ENCODE measurements at regions not wholly inside any gene's neighbourhood (a gene's known extent, or its start where the extent isn't known, plus 50 kb on each side); places are given as distances from the start of the nearest gene placed in this dataset.

DNA sequence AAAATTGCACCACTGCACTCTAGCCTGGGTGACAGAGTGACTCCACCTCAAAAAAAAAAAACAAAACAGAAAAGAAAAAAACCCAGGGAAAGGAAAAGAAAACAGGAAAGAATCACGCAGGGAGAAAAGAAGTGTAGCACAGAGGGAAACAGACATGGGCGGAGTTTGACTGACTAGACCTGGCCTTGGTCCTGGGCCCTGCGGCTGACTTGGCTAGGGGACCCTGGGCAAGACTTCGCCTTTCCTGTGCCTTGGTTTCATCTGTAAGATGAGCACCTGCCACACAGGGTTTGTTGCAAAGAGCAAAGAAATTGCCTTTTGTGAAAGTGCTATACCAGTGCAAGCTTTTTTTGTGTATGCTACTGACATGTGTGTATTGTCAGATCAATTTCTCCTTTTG is 71.3 kb upstream of the KCNG1 start:
- 33% methylated on average over 4 of the region's 4 CpGs for WGBS
- Histone ChIP-seq H3K27ac (no peak overlapping the region), H3K4me1 (replicated peaks) (no peaks in the 10 kb centered on the region), H3K4me3 (no peak overlapping the region), H3K36me3 (no peaks in the 10 kb centered on the region), H3K27me3 (replicated peaks; ENCODE audit: insufficient read depth) (no peaks in the 10 kb centered on the region), H3K9me3 (no peaks in the 10 kb centered on the region)
- no peak for DNase-seq (ENCODE audit: low spot score)
- no peak for TF ChIP-seq POLR2AphosphoS5 (IDR thresholded peaks at IDR 0.05)
- intact Hi-C loops (cut with DNase I): no loop called here

DNA sequence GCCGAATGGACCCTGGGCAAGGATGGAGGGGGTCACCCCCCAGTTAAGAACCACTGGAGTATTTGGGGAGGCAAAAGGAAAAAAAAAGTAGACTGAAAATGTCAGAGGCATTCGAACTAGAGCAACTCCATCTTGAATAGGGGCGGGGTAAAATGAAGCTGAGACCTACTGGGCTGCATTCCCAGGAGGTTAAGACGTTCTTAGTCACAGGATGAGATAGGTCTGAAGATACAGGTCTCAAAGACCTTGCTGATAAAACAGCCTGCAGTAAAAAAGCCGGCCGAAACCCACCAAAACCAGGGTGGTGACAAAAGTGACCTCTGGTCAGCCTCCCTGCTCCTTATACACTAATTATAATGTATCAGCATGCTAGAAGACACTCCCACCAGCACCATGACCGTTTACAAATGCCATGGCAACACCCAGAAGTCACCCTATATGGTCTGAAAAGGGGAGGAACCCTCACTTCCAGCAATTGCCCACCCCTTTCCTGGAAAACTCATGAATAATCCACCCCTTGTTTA is 70.4 kb upstream of the KCNG1 start:
- intact Hi-C loops (cut with DNase I): no loop called here
- no peak for DNase-seq (ENCODE audit: low spot score)
- H3K27me3 ChIP-seq (replicated peaks; ENCODE audit: insufficient read depth): no peaks in the 10 kb centered on the region
- H3K36me3 ChIP-seq: no peaks in the 10 kb centered on the region
- 57% methylated on average over 7 of the region's 7 CpGs for WGBS
- H3K4me1 ChIP-seq (replicated peaks): no peaks in the 10 kb centered on the region
- no peak overlapping the region for H3K27ac ChIP-seq
- H3K9me3 ChIP-seq: no peaks in the 10 kb centered on the region
- no peak overlapping the region for H3K4me3 ChIP-seq
- TF ChIP-seq POLR2A (IDR thresholded peaks at IDR 0.05) (no peak), POLR2AphosphoS5 (IDR thresholded peaks at IDR 0.05) (no peak)
- TF ChIP-seq, protein P1, sequence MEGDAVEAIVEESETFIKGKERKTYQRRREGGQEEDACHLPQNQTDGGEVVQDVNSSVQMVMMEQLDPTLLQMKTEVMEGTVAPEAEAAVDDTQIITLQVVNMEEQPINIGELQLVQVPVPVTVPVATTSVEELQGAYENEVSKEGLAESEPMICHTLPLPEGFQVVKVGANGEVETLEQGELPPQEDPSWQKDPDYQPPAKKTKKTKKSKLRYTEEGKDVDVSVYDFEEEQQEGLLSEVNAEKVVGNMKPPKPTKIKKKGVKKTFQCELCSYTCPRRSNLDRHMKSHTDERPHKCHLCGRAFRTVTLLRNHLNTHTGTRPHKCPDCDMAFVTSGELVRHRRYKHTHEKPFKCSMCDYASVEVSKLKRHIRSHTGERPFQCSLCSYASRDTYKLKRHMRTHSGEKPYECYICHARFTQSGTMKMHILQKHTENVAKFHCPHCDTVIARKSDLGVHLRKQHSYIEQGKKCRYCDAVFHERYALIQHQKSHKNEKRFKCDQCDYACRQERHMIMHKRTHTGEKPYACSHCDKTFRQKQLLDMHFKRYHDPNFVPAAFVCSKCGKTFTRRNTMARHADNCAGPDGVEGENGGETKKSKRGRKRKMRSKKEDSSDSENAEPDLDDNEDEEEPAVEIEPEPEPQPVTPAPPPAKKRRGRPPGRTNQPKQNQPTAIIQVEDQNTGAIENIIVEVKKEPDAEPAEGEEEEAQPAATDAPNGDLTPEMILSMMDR (IDR thresholded peaks at IDR 0.05): no peak

DNA sequence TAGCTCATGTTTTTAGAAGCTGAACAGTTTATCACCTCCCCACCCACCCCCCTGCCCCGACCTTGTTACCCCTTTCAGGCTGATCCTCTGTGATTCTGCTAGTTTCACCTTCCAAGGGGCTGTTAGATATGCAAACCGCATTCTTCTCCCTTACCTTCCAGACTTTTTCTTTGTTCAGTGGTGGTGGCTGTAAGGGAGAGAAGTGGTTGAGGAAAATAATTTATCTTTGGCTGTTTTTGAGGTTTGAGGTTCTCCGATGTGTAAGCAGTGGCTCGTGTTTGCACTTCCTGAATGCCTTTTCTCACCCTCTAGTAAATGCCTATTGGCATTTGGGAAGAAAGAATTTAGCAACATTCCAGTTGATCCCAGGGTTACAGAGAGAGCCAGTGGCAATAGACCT is 69.4 kb upstream of the KCNG1 start:
- Histone ChIP-seq H3K9me3 (no peaks in the 10 kb centered on the region), H3K4me1 (replicated peaks) (no peaks in the 10 kb centered on the region), H3K4me3 (no peak overlapping the region), H3K36me3 (no peaks in the 10 kb centered on the region), H3K27me3 (replicated peaks; ENCODE audit: insufficient read depth) (no peaks in the 10 kb centered on the region), H3K27ac (no peak overlapping the region)
- intact Hi-C loops (cut with DNase I): no loop called here
- DNase-seq (ENCODE audit: low spot score): no peak
- TF ChIP-seq POLR2A (IDR thresholded peaks at IDR 0.05) (no peak), POLR2AphosphoS5 (IDR thresholded peaks at IDR 0.05) (no peak)
- TF ChIP-seq, protein P1 (IDR thresholded peaks at IDR 0.05): no peak
- WGBS: 30% methylated on average over 4 of the region's 4 CpGs

DNA sequence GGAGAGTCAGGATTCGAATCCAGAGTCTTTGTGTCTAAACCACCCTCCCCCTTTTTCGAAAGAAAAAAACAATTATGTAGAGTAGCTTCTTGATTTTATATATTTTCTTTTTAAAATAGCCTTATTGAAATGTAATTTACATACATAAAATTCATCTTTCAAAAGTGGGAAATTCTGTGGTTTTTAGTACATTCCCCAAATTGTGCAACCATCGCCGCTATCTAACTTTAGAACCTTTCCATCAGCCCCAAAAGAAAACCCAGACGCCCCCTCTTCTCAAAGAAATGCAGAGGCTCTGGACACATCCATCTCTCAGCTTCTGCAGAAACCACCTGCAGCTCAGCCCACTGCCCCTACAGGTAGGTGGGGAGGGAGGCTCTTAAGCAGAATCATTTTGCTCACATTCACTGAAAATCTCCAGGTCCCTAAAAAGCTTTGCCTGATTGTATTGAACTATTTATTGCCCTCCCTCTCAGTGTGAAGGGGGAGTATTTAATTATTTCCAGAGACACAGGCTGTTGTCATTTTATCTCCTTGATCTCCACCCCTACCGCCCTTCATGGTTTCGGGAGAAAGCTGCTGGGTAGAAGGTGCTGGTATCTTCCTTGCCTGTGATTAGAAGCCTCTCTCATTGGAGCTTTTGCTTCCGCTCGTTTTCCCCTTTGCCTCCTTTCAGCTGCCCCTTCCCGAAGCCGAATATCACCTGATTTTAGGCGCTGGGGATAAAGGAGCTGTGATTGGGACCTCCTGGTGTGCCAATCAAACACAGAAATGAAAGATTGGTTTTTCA is 68.7 kb upstream of the KCNG1 start:
- 40% methylated on average over 12 of the region's 12 CpGs for whole genome bisulfite sequencing
- Histone ChIP-seq H3K4me3 (no peak overlapping the region), H3K4me1 (replicated peaks) (no peaks in the 10 kb centered on the region), H3K9me3 (no peaks in the 10 kb centered on the region), H3K36me3 (no peaks in the 10 kb centered on the region), H3K27me3 (replicated peaks; ENCODE audit: insufficient read depth) (no peaks in the 10 kb centered on the region), H3K27ac (no peak overlapping the region)
- DNase-seq (ENCODE audit: low spot score): no peak
- TF ChIP-seq POLR2A (IDR thresholded peaks at IDR 0.05) (no peak), POLR2AphosphoS5 (IDR thresholded peaks at IDR 0.05) (no peak)
- TF ChIP-seq, protein P1 (IDR thresholded peaks at IDR 0.05): no peak
- intact Hi-C loops (cut with DNase I): no loop called here

DNA sequence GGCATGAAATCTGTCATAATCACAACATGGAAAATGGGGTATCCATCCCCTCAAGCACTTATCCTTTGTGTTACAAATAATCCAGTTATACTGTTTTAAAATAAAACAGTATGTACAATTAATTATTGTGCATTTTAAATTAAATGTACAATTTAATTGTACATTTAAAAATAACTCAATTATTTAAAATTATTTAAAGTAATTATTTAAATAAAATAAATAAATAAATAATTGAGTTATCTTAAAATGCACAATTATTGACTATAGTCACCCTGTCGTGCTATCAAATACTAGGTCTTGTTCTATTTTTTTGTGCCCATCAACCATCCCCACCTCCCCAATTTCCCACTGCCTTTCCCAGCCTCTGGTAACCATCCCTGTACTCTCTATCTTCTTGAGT is 66.9 kb upstream of the KCNG1 start:
- Histone ChIP-seq H3K4me3 (no peak overlapping the region), H3K36me3 (no peaks in the 10 kb centered on the region), H3K9me3 (no peaks in the 10 kb centered on the region), H3K27ac (no peak overlapping the region), H3K27me3 (replicated peaks; ENCODE audit: insufficient read depth) (no peaks in the 10 kb centered on the region), H3K4me1 (replicated peaks) (no peaks in the 10 kb centered on the region)
- WGBS: 93% methylated on average over 1 of the region's 1 CpG
- TF ChIP-seq POLR2AphosphoS5 (IDR thresholded peaks at IDR 0.05) (no peak), POLR2A (IDR thresholded peaks at IDR 0.05) (no peak)
- TF ChIP-seq, protein P1 (IDR thresholded peaks at IDR 0.05): no peak
- no peak for DNase-seq (ENCODE audit: low spot score)
- intact Hi-C loops (cut with DNase I): no loop called here
